ENCODE measurements at regions not wholly inside any gene's neighbourhood (a gene's known extent, or its start where the extent isn't known, plus 50 kb on each side); places are given as distances from the start of the nearest gene placed in this dataset.

DNA sequence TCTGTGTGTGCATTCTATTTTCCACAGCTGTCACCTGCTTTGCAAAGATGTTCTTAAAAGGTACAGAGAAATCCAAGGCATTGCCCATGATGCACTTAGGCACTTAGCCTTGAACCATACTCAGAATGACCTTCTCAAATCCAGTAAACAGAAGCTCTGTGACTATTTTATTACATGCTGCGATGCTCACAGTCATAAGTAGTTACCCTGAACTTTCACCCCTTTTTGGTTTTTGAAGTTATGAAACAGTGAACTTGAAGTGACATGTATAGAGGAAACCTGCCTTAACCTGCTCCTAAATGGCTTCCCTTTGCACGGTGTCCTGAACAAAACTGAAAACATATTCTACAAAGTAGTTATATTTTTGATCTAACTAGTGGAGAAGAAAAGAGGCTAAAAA is 100.4 kb downstream of the SLC10A2 start:
- FAIRE-seq = peak; percentile 67
- dilution Hi-C loops (cut with MboI; ENCODE audit: extremely low pct_ligation_motif_present, low sequenced_read_pairs) = no loop called here
- Histone ChIP-seq H2AFZ (ENCODE audit: control insufficient read depth, low read length) (peak overlapping the region; percentile 72), H3K9ac (ENCODE audit: control insufficient read depth, extremely low read depth, insufficient read depth, low read length) (no peak overlapping the region), H3K36me3 (ENCODE audit: control insufficient read depth in 2 of 2, extremely low read depth in 1 of 2, insufficient read depth in 2 of 2, low read length in 2 of 2) (no peaks in the 10 kb centered on the region), H3K9me3 (ENCODE audit: control insufficient read depth, low read depth, low read length) (no peaks in the 10 kb centered on the region), H3K27me3 (ENCODE audit: control insufficient read depth, extremely low read depth, insufficient read depth, low read length) (no peaks in the 10 kb centered on the region), H3K4me2 (ENCODE audit: control insufficient read depth, extremely low read depth, insufficient read depth, low read depth, low read length) (peak overlapping the region; percentile 2), H3K79me2 (ENCODE audit: control insufficient read depth, insufficient read depth, low read length) (no peaks in the 10 kb centered on the region), H3K27ac (ENCODE audit: control insufficient read depth, insufficient read depth, low read length) (no peak overlapping the region), H3K4me3 (ENCODE audit: control insufficient read depth in 2 of 3, extremely low read depth in 1 of 3, insufficient read depth in 2 of 3, low read depth in 1 of 3, low read length in 3 of 3) (no peak overlapping the region), H4K20me1 (ENCODE audit: control insufficient read depth, extremely low read depth, insufficient read depth, low read length) (no peaks in the 10 kb centered on the region), H3K9me1 (ENCODE audit: control insufficient read depth, extremely low read depth, insufficient read depth, low read length) (no peaks in the 10 kb centered on the region), H3K4me1 (ENCODE audit: control insufficient read depth, extremely low read depth, insufficient read depth, low read length) (peaks cover 15% of the 10 kb centered on the region)
- TF ChIP-seq, protein P1, sequence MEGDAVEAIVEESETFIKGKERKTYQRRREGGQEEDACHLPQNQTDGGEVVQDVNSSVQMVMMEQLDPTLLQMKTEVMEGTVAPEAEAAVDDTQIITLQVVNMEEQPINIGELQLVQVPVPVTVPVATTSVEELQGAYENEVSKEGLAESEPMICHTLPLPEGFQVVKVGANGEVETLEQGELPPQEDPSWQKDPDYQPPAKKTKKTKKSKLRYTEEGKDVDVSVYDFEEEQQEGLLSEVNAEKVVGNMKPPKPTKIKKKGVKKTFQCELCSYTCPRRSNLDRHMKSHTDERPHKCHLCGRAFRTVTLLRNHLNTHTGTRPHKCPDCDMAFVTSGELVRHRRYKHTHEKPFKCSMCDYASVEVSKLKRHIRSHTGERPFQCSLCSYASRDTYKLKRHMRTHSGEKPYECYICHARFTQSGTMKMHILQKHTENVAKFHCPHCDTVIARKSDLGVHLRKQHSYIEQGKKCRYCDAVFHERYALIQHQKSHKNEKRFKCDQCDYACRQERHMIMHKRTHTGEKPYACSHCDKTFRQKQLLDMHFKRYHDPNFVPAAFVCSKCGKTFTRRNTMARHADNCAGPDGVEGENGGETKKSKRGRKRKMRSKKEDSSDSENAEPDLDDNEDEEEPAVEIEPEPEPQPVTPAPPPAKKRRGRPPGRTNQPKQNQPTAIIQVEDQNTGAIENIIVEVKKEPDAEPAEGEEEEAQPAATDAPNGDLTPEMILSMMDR (optimal IDR thresholded peaks at IDR 0.05 in 1 of 3, IDR thresholded peaks at IDR 0.05 in 1 of 3, conservative IDR thresholded peaks at IDR 0.05 in 1 of 3; ENCODE audit: extremely low read depth in 1 of 3, insufficient read depth in 2 of 3, low read length in 3 of 3) = no peak
- no peak for TF ChIP-seq EZH2 (IDR thresholded peaks at IDR 0.05; ENCODE audit: low read length)
- no peak for DNase-seq (ENCODE audit: low read depth, low spot score)

DNA sequence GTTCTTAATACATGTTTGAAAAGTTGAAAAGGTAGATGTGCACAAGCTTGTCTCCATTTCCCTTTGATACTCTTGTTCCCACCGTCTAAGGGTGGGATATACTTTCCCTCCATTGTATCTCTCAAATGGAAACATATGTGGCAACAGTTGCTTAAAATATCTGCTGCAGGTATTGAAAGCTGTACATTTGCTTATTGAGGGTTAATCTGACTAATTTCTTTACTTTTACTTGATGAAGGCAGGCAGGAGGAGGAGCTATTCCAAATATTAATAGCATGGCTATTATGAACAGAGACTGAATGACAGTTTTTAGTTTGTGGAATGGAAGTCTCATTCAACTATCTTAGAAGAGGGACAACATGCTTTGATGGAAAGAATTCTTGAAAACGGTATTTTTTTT is 103.8 kb downstream of the SLC10A2 start:
- Histone ChIP-seq H3K9ac (ENCODE audit: control insufficient read depth, extremely low read depth, insufficient read depth, low read length) (no peak overlapping the region), H3K4me2 (ENCODE audit: control insufficient read depth, extremely low read depth, insufficient read depth, low read depth, low read length) (no peak overlapping the region), H3K9me3 (ENCODE audit: control insufficient read depth, low read depth, low read length) (no peaks in the 10 kb centered on the region), H2AFZ (ENCODE audit: control insufficient read depth, low read length) (no peak overlapping the region), H3K9me1 (ENCODE audit: control insufficient read depth, extremely low read depth, insufficient read depth, low read length) (no peaks in the 10 kb centered on the region), H4K20me1 (ENCODE audit: control insufficient read depth, extremely low read depth, insufficient read depth, low read length) (no peaks in the 10 kb centered on the region), H3K27ac (ENCODE audit: control insufficient read depth, insufficient read depth, low read length) (no peak overlapping the region), H3K4me3 (ENCODE audit: control insufficient read depth in 2 of 3, extremely low read depth in 1 of 3, insufficient read depth in 2 of 3, low read depth in 1 of 3, low read length in 3 of 3) (no peak overlapping the region), H3K27me3 (ENCODE audit: control insufficient read depth, extremely low read depth, insufficient read depth, low read length) (no peaks in the 10 kb centered on the region), H3K4me1 (ENCODE audit: control insufficient read depth, extremely low read depth, insufficient read depth, low read length) (peaks cover 10% of the 10 kb centered on the region), H3K79me2 (ENCODE audit: control insufficient read depth, insufficient read depth, low read length) (no peaks in the 10 kb centered on the region), H3K36me3 (ENCODE audit: control insufficient read depth in 2 of 2, extremely low read depth in 1 of 2, insufficient read depth in 2 of 2, low read length in 2 of 2) (no peaks in the 10 kb centered on the region)
- dilution Hi-C loops (cut with MboI; ENCODE audit: extremely low pct_ligation_motif_present, low sequenced_read_pairs) = no loop called here
- DNase-seq (ENCODE audit: low read depth, low spot score) = no peak
- FAIRE-seq = no peak
- TF ChIP-seq EZH2 (IDR thresholded peaks at IDR 0.05; ENCODE audit: low read length) = no peak
- TF ChIP-seq, protein P1 (optimal IDR thresholded peaks at IDR 0.05 in 1 of 3, IDR thresholded peaks at IDR 0.05 in 1 of 3, conservative IDR thresholded peaks at IDR 0.05 in 1 of 3; ENCODE audit: extremely low read depth in 1 of 3, insufficient read depth in 2 of 3, low read length in 3 of 3) = no peak

All from keratinocyte (primary cell).